ENCODE measurements at regions not wholly inside any gene's neighbourhood (a gene's known extent, or its start where the extent isn't known, plus 50 kb on each side); places are given as distances from the start of the nearest gene placed in this dataset.

GRCh38 chr2:103942199-103942598, 911.7 kb upstream of the POU3F3 start:
- DNase-seq (ENCODE audit: low read depth, low spot score) = no peak

- DNase-seq (ENCODE audit: low read depth, low spot score) = no peak
Measured at GRCh38 chr2:103945083-103945482, 908.8 kb upstream of the POU3F3 start.

- DNase-seq (ENCODE audit: low read depth, low spot score) = no peak
Measured at GRCh38 chr2:103959174-103960128, 894.5 kb upstream of the POU3F3 start.

GRCh38 chr2:103960129-103960513, 893.8 kb upstream of the POU3F3 start:
- no peak for DNase-seq (ENCODE audit: low read depth, low spot score)

DNA sequence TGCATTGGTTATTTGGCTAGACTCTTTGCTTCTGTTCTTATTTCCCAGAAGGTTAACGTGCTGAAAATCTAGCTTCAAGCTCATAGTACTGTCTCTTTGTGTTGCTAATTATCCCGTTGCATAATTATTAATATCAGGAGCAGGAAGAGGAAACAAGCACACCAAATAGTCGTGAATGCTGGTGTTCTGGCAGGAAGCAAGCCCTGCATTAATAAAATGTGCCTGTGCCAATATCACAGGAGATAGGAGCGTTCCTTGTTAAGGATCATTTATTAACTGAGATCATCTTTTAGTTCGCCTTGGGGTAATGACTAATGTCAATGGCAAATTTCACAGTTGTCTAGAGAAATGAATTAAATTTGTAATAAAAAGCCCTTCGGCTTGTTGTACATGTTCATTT, 893.0 kb upstream of the POU3F3 start:
- no peak for DNase-seq (ENCODE audit: low read depth, low spot score)

GRCh38 chr2:103961862-103962261, 892.1 kb upstream of the POU3F3 start:
- no peak for DNase-seq (ENCODE audit: low read depth, low spot score)

- DNase-seq (ENCODE audit: low read depth, low spot score) = no peak
Measured at GRCh38 chr2:103962670-103963069, 891.2 kb upstream of the POU3F3 start.

DNA sequence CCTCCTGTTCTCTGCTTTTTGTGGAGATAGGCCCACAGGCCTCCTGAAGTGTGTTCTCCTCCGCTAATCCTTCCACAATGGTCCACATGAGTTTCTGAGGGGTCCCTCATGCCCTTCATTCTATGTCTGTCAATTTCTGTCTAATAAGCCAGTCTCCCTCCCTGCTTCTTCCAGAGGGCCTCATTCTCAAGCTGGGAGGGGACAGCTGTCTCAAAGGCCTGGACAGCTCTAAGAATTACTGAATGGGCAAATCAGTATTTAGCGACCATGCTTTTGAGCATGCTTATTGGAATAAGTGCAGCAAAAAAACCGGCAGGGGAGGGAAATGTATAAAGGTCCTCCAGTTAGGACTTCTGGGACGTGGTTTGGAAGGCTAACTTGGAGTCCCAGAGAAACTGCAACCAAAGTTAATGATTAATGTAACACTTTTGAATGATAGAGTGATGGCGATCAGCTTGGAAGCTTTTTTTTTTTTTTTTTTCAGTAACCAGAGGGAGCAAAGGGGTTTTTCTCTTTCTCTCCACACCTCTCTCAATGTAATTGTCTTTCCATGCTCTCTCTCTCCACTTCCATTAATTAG, 890.7 kb upstream of the POU3F3 start:
- no peak for DNase-seq (ENCODE audit: low read depth, low spot score)

GRCh38 chr2:103977241-103977640, 876.7 kb upstream of the POU3F3 start:
- DNase-seq (ENCODE audit: low read depth, low spot score) = no peak

DNA sequence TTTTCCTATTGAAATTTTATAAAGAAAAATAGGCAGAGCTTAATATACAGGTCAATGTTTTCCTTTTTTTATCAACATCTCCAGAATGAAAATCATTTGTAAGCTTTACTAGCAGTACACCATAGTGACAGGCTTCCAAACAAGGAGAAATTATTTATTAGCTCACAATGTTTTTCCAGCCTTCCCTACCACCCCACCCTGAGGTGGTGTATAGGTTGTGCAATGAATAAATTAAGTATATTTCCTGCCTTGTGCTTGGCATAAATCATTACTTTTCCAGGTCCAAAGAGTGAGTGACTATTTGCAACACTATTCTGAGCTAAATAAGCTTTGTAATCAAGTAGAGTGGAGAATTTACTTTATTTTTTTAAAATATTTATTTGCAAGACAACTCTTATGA, 876.2 kb upstream of the POU3F3 start:
- no peak for DNase-seq (ENCODE audit: low read depth, low spot score)

DNA sequence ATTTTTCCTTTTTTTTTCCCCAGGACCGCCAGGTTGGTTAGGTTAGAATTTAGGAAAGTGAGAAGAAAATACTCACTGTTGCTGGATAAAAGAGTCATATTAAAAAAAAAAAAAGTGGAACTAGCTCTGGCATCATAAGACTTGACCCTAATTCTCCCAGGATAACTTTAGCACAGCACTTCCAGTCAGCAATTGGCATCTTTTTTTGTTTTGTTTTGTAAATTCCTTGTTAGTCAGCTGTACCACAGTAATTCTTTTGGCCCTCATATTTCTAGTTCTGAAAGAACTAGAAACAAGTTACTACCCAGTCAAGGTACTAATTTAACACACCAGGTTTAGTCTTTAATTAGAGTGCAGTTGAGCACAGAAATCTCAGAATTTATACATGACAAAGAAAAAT, 873.5 kb upstream of the POU3F3 start:
- no peak for DNase-seq (ENCODE audit: low read depth, low spot score)

DNA sequence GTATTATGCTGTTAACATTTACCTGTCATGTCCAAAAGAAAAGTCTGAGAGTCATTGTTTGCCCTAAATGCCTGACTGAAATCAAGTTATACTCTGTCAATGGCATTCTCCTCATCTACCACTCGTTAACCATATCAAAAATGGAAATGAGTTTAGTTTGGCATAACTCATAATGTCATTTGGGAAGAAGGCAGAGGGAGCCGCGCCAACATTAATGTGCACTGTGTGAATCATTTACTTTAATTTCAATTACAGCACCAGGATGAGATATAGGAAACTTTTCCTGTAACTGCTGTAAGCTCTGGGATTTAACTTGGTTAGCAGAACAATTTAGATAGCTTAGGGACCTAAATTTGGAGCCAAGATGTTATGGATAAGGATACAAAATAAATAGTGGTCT, 871.2 kb upstream of the POU3F3 start:
- no peak for DNase-seq (ENCODE audit: low read depth, low spot score)

DNA sequence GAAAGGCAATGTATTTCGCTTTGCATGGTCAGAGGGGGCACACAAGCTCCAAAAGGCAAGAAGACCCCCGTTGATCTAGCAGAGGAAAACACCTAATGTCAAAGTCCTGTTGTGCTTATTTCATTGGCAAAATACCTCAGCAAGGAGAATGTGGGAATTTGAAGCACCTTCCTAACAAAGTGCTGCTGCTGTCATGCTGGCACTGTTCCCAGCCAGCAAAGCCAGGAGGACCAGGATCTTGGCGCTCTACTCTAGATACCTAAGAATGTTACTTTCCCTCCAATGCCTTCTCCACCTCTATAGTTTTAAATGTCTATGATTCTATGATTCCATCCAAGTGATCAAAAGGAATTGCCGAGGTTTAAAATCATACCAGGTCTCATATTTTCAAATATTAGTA, 867.9 kb upstream of the POU3F3 start:
- DNase-seq (ENCODE audit: low read depth, low spot score) = no peak

- no peak for DNase-seq (ENCODE audit: low read depth, low spot score)
Measured at GRCh38 chr2:103991591-103991990, 862.3 kb upstream of the POU3F3 start.

- no peak for DNase-seq (ENCODE audit: low read depth, low spot score)
Measured at GRCh38 chr2:104004821-104005220, 849.1 kb upstream of the POU3F3 start.

- no peak for DNase-seq (ENCODE audit: low read depth, low spot score)
Measured at GRCh38 chr2:104016801-104017200, 837.1 kb upstream of the POU3F3 start.

DNA sequence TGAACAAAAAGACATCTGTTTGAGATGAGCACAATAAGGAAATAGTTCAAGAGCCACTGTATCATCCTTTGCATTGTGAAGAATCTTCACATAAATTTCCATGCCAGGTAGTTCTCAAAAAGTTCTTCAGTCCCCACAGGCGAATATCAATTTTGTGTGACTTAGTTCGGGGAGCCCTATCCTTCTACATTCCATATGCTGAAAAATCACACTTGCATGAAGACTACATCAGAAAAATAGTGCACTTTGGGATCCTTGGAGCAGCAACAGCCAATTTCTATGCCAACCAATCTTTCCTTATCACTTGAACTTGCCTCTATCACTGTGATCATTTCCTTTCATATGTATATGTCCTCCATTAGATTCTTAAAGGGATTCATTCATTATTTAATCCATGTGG, 830.6 kb upstream of the POU3F3 start:
- no peak for DNase-seq (ENCODE audit: low read depth, low spot score)

DNA sequence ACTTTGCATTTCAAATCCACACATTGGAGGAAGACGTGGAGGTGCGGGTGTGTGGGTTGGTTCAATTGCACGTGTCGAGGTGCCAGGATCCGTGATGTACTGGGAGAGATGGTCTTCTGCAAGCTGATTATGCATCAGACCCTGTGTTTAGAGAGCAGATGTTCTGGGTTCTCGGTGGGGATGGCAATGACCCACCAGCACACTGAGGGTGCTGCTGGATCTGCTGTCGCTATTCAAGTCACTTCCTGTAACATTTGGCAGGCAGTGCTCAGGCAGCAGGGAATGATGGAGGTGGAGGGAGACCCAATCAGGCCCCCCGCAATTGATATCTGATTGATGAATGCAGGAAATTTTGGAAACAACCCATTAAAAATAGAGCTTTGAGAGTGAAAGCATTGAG, 830.1 kb upstream of the POU3F3 start:
- no peak for DNase-seq (ENCODE audit: low read depth, low spot score)

DNA sequence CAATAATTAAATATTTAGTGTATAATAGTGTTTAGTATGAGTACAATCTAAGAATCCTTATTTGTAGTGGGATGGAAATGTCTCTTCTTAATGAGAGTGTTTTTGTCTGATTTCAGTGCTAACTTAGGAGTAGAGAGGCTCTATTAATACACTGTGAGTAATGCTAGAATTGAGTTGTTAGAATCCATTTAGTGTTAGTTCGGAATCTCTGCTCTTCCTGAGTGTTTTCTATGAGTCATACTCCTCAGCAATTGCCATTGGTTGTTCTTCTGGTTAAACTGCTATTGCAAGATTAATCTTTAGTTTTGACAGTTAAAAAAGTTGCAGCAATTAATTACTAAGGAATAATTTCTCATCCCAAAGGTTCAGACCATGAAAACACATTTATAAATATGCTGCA, 828.6 kb upstream of the POU3F3 start:
- DNase-seq (ENCODE audit: low read depth, low spot score) = no peak

DNA sequence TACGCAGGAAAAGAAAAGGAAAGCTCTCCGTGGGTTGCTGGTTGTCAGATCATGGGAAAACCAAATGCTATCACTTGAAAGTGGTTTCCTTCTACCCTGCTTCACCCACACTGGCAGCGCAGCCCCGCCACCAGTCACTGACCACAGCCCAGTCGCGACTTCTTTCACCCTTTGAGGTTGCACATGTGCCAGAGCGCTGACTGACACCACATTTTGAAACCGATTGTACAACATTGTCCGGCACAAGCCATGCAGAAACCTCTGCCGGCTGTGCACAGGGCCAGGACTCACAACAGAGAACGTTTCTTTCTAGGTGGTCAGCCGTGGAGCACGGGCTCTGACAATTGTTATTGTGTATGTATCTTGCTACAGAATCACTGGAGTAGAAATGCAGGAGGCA, 827.2 kb upstream of the POU3F3 start:
- DNase-seq (ENCODE audit: low read depth, low spot score) = no peak

GRCh38 chr2:104027321-104027720, 826.6 kb upstream of the POU3F3 start:
- no peak for DNase-seq (ENCODE audit: low read depth, low spot score)

GRCh38 chr2:104028061-104028460, 825.9 kb upstream of the POU3F3 start:
- DNase-seq (ENCODE audit: low read depth, low spot score) = no peak

DNA sequence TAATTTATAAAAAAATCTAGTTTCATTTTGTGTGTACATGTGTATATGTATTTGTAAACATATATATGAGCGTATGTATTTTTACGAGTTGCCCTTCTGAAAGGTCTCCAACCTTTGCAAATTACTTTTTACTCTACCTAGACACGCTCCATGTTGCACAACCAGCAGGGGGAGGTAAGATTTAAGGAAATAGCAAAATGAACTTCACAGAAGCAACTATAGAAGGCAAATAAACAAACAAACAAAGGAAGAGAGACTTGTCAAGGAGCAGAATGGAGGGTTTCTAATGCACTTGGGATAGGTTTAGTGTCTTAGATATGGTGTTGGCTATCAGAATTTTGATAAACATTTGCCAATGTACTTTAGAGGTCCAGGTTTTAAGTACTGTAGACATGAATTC, 820.5 kb upstream of the POU3F3 start:
- DNase-seq (ENCODE audit: low read depth, low spot score) = no peak
